NCI-H526 (cell line): ENCODE measurements at regions not wholly inside any gene's neighbourhood (a gene's known extent, or its start where the extent isn't known, plus 50 kb on each side); places are given as distances from the start of the nearest gene placed in this dataset.

ENCODE experiments used
- DNase-seq, 2 experiments: peaks; one replicate each; lab custom pipeline; 2025; lab: John Stamatoyannopoulos, UW

DNA sequence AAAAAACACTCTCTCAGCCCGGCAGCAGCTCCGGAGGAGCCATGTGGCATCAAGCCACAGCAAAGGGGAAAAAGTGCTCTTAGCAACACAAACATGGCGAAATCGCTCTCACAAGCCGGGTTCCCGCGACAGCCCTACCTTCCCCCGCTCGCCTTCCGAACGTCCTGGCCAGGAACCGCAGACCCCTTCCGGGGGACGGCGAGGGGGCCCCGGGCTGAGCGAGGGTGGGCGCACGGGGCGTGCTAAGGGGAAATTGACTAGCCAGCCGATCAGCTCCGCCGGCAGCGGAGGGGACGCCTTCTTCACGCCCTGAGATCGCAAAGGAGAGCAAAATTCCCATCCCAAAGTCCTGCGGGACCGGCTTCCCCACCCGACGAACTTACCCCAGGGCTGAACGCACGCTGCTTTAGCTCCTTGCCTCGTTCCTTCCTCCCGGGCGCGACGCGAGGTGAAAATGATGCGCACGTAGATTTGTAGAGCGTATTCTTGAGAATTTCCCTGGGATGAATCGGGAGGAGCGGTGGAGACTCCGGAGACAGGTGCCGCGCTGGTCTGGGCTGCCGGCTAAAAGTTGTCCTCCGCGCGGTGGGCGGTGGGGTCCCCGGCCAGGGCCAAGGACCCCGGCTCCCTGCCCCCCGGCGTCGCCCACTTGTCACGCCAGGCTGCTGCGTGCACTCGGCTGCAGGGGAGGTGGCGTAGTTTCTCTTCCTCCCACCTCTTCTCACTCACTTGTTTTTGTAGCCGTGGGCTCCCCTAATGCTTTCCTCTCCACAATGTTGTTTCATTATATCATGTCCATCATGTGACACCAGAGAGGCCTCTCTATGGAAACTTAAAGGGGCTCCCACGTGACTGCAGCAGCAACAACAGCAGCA lies 220.1 kb upstream of the MKLN1 start:
- peak; percentile 83 to 88 for DNase-seq

DNA sequence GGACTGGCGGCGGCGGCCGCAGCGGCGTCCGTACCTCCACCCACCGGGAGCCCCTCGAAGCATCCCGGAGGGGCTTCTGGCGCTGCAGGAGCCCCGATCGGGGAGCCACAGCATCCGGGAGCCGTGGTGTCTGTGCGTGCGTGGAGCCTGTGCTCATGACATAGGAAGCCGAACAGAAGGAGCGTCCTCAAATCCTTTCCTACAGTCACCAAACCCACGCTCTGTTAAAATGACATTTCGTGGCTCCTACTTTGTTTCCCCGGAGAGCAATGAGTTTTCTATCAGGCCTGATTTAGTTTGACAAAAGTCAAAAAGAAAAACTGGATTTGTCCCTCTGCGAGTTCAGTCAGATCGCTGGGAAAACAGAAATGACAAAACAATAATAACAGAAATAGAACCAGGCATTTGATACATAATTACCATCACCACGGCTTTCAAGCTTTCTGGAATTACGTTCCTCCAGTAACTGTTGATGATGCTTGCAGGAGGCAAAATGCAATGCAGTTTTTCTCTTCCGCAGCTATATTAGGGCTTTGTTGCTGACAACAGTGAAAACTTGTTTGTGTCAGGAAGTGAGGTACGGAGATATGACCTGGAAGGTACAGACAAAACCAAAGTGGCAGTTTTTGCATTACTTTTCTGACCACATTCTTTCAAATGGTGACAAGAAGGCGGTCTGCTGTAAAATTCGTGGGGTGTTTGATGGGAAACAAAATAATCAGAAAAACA lies 219.3 kb upstream of the MKLN1 start:
- DNase-seq, result no peak

DNA sequence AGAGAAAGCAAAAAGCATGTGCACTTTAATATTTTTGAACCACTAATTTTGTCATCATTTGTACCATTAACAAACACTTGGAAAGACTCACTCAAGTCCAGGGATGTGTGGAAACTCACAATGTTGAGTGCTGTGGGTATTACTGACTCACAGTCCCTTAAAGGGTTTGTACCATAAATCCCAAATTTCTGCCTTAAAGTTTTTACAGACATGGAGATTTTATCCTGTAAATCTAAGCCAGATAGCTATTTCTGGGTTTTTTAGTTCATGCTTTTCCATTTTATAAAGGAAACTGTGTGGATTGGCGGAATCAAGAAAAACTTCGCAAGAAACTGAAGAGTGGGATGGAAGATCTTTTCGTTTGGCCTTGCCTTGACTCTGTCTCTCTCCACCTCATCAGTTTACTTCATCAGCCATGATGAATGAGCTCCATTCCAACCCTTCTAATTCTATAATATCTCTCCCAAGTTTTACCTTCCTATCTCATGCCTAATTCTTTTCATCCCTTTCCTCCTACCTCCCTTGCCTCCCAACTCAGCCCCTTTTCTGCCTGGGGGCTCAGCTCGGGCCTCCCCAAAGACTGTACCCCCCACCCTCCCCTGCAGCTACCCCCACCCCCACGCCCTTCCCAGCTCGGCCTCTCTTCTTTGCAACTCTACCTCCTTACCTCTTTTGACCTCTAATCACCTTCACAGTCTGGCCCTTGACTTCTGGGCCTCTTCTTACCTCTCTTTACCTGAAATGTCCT lies 218.5 kb upstream of the MKLN1 start:
- DNase-seq, result no peak

DNA sequence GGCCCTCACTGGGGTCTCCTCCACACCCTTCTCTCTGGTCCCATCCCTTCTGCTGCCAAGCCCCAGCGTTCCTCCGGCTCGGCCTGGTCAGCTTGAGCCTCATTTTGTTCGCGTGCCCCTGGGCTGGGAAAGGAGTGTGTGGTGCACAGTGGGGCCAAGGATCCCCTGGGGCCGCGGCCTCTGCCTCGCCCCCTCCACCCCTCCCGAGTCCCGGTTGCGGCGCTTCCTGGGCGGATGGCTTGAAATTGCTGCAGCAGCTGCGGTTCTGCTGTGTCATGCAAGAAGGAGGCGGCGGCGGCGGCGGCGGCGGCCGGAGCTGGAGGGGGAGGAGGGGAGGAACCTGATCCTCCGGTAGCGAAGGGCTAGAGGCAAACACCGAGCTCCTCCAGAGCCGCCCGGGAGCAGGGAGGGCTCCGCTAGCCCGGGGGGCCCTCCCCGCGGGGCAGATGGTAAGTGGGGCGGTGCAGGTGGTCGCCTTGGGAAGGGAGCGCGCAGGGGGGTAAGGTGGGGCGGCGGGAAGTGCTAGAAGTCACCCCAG lies 217.8 kb upstream of the MKLN1 start:
- peak; percentile 42 to 87 for DNase-seq

DNA sequence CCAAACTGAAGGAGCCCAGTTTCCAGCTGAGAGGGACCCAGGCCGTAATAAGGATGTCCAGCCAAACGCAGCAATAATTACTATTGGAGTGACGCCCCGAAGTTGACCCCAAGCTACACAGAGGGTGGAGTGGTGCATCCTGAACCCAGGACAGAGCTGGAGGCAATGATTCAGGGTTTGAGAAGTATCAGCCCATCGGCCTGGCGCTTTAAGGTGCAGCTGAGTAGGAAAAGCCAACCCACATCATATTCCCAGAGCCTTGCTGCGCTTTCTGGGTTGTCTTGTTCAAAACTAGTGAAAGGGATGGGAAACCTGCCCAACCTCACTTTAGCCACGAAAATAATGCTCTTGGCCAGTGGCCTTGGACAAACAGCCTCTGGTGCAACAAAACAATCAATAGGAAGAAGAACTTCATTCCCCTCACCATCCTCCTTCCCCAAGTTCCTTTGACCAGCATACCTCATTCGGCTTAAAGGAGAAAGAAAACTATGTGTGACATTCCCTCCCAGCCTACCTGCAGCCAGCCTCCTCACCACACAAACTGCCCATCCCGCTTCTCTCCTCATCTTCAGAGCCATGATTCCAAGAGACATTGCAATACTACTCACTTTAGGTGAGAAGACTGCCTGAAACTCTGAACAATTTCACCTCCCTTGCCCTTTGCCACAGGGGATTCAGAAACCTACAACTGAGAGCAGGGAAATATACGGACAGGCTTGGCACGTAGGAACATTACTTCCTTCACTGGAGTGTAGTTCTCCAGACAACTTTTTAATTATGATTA lies 217.2 kb upstream of the MKLN1 start:
- peak; percentile 14 to 47 for DNase-seq

DNA sequence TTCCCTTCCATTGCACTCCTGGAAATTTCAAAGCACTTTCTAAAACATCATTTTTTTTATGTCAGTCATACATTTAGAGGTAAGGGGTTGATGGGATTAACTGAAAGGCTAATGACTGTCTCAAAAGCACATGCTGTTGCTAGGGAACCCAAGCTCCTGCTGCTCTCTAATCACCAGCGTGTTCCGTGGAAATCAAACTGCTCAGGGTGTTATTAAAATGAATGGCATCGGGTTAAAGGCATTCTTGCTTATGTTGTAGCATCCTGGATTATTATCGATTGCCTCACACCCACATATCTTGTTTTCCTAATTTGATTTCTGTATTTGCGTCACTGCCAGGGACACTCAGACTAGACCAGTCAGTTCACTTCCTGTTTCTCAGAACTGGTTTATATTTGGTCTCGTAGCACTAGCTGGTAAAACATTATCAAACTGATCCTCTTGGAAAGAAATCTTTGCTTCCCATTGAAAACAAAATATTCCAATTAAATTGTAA lies 216.5 kb upstream of the MKLN1 start:
- peak; percentile 25 to 50 for DNase-seq

DNA sequence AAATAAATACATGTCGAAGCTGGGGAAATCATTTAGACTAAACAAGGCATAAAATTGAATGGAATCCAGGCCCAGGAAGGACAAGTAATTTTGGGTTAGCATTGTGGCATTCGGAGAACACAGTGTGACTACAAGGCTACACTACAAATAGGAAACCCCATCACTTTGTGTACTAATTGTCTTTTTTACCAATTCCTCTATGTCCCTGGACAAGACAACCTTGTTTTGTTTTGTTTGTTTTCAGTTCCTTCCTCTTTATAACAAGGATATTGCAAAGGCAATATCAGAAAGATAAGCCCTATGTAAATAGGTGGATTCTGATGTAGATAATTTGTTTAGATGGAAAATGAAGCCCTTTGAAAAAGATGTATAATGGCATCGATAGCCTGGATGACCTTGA lies 215.9 kb upstream of the MKLN1 start:
- DNase-seq, result no peak

DNA sequence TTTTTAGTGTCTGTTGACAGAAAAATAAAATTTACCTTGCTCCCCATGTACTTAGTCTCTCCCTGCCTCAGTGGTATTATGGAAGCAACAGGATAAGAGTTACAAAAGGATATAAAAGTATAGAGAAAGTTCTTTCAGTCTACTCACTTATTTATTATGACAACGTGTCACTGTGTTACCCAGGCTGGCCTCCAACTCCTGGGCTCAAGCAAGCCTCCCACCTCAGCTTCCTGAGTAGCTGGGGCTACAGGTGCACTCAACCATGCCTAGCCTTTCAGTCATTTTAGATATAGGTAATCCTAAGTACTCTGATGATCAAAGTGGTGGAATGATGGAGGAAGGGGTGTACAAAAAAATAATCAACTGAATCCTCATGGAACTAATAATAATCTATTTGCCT lies 215.2 kb upstream of the MKLN1 start:
- no peak for DNase-seq

DNA sequence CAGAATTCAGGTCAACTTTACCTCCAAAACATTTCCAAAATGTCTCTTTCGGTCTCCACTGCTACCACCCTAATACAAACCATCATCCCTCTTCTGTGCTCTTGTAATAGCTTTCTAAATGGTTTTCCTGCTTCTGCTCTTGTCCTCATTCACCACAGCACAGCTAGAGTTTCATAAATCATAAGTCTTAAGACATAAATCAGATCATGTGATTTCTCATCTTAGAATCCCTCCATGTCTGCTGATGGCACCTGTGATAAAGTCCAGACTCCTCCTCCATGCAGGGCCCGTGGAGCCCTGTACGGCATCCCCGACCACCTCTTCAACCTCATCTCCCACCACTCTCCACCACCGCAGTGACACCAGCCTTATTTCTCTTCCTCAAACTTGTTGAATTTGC lies 212.3 kb upstream of the MKLN1 start:
- DNase-seq, result no peak

DNA sequence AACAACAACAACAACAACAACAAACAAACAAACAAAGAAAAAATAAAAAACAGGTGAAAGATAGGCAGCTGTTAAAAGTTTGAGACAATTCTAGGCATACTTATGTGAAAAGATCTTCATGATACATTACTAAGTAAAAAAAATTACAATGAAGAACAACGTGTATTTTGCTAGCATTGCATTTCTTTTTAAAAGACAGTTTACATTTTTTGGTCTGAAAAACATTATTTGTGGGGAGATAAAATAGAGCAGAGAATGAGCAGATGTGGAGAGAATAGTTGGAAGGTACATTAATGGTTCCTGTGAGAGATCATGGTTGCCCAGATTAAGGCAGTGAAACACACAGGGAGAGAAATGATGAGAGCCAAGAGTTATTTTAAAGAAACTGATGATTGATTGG lies 210.2 kb upstream of the MKLN1 start:
- DNase-seq, result no peak

DNA sequence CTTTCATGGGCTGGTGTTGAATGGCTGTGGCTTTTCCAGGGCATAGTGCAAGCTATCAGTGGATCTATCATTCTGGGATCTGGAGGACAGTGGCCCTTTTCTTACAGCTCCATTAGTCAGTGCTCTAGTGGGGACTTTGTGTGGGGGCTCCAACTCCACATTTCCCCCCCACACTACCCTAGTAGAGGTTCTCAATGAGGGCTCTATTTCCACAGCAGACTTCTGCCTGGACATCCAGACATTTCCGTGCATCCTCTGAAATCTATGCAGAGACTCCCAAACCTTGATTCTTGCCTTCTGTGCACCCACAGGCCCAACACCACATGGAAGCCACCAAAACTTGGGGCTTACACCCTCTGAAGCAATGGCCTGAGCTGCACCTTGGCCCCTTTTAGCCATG lies 208.3 kb upstream of the MKLN1 start:
- DNase-seq, result no peak

DNA sequence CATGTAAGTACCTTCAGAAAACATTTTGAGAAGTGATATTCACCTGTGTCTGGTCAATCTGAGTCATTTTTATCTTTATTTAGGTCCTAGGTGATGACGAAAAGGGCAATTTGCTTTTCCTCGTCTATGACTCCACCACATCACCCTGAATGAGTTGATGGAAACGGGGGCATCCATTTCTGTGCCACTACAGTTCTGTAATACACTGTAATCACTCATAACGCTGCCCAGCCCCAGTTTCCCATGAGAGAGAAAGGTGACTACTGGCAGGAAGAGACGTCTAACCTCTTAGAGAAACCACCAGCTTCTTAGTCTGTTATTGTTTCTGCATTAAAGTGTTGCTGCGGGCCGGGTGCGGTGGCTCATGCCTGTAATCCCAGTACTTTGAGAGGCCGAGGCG lies 205.3 kb upstream of the MKLN1 start:
- DNase-seq, result no peak

DNA sequence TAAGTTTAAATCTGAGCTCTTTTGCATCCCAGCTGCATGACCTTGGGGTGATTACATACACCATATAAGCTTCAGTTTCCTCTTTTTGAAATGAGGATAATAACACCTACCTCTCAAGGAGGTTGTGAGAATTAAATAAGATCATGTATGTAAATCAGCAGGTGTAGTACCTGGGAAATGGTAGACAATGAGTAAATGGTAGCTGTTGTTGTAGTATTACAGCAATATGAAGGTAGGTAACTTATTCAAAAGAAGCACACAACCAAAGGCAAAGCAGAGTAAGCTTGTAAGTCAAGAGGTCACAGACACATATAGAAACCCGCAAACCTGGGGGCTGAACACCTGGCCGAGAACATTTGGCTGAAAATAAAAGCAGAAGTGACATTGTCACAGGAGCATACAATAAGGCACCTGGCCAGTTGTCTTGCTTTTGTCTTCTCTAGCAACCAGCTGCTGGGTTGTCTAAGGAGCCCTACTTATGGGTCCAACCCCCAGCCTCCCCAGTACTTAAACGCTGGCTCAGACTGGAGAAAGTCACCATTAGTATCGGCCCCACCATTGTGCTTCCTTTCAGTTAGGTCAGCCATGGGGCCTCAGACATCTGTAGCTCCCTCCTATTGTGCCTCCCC lies 203.6 kb upstream of the MKLN1 start:
- peak in 1 of 2 experiments; percentile 15 for DNase-seq

DNA sequence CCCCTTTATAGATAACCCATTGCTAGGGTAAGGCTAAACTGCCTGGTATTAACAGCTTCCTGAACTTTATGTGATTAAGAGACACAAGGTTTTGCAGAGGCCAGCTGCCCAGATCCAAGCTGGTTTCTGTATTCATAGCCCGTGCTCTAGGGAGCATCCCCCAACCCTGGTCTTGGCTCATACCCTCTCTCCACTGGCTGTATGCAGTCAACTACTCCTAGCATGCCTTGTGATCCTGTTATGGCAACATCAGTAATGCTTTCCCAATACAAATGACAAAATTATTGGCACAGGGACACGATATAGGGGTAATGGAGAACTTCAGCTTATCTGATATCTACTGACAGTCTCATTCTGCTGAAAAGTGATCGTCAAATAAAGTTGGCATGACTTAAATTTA lies 202.8 kb upstream of the MKLN1 start:
- no peak for DNase-seq

DNA sequence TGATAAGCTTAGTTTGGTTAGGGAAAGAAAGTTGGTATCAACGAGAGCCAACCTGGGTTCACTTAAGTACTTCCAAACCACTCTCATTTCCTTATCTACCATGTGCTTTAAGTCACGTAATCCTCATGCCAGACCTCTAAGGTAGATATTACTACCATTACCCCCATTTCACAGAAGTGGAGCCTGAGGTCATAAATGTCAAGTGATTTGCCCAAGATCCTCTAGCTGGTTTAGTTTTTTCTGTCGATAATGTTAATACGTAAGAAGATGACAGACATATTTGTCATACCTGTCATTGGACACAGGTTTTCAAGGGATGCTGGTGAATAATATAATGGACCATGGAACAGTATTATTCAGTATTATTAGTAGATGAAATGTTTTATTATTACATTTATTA lies 197.4 kb upstream of the MKLN1 start:
- DNase-seq, result no peak

DNA sequence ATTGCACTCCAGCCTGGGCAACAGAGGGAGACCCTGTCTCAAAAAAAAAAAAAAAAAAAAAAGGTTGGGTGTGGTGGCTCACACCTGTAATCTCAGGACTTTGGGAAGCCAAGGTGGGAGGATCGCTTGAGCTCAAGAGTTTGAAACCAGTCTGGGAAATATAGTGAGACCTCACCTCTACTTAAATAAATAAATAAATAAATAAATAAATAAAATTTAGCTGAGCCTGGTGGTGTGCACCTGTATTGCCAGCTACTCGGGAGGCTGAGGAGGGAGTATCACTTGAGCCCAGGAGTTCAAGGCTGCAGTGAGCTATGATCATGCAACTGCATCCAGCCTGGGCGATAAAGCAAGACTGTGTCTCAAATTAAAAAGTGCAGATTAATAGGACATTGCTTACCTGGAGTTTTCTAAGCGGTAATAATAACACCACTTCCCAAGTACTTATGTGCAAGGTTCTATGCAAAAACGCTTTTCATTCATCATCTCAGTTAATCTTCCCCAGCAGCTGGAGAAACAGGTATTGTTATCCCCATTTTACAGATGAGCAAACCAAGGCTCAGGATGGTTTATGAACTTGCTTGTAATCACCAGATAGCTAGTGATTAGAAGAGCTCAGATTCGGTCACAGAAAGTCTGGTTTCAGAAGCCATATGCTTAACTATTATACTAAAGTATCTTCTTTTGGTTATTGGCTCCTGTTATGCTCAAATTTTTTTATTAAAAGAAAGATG lies 196.5 kb upstream of the MKLN1 start:
- DNase-seq, result no peak

DNA sequence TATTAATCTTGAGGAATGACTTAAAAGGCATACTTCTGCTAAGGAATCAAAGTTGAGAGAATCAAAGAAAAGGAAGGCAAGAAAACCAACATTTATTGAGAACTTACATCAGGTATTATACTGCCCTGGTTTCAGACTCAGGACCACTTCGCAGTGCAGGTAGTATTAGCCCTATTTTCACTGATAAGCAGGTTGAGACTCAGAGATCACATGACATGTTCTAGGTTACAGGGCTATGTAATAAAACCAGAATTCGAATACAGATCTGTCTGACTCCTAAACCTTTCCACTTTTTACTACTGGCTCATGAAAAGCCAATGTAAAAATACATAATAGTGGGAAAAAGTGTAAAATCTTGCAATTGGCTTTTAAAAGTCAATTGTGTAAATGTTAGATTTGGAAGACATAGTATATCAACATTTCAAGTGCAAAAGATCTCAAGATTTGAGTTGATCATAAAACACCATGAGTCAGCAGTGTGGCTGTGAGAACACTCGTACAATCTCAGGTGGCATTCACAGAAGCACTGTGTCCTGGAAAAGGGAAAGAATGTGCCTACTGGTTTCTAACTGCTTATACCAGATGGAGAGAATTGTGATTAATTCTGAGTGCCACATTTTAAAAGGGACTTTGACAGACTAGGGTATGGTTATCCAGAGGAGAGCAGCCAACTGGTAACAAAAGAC lies 195.8 kb upstream of the MKLN1 start:
- no peak for DNase-seq

DNA sequence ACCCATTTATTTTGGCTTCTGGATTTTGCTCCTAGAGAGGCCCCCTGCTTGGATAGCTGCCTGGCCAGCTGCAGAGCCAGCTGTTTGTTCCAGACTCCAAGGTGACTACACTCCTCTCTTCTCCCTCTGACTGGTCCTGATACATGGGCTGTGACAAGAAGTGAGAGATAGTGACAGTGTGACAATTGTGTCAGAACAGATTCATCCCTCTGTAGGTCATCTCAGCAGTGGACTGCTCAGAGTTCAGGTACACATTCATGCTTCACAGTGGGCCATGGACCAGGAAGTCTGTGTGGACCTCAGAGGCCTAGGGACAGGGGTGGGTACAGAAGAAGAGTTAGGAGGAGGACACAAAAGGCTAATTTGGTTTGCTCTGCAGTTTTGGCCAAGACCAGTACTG lies 188.2 kb upstream of the MKLN1 start:
- DNase-seq, result no peak

DNA sequence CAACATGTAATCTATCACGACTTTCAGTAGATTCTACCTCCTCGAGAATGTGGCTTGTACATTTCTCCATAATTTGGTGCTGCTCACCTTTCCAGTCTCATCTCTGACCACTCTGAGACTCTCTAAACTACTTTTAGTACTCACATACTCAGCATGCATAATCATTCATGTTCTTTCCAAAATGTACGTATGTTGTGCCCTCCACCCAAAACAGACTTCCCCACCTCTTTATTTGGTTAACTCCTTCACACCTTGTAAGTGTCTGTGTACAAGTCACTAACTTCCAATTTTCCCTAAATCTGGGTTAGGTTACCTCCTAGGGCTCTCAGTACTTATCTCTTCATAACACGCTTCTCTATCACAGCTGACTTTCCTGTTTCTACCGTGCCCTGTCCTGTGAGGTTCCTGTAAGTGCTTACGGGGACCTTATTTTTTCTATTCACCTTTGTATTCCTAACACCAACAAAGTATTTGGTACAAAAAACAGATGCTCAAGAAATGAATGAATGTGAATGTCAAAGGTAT lies 186.2 kb upstream of the MKLN1 start:
- DNase-seq, result no peak
